Neuronal stem cell (in vitro differentiated cells): ENCODE measurements at regions not wholly inside any gene's neighbourhood (a gene's known extent, or its start where the extent isn't known, plus 50 kb on each side); places are given as distances from the start of the nearest gene placed in this dataset.

Source experiments
- DNase-seq: peaks from one replicate; pipeline ENCODE4 v3.0.0-alpha.2; 2013; ENCODE audit warnings: low spot score
- H2AFZ ChIP-seq: one replicate; pipeline ENCODE4 v1.6.1; 2013; ENCODE audit warnings: mild to moderate bottlenecking, low read length, inconsistent platforms
- H2AK5ac ChIP-seq: 2 replicates; pipeline ENCODE4 v1.6.1; 2013; ENCODE audit warnings: low read depth, mild to moderate bottlenecking, inconsistent platforms, low read length, moderate library complexity, mixed read lengths
- H2BK120ac ChIP-seq: 2 replicates; pipeline ENCODE4 v1.6.1; 2013; ENCODE audit warnings: low read depth, mild to moderate bottlenecking, inconsistent platforms, low read length, moderate library complexity, mixed read lengths
- H2BK12ac ChIP-seq: one replicate; pipeline ENCODE4 v1.6.1; 2013; ENCODE audit warnings: low read length, inconsistent platforms
- H2BK15ac ChIP-seq: 2 replicates; pipeline ENCODE4 v1.6.1; 2013; ENCODE audit warnings: mild to moderate bottlenecking, low read length, inconsistent platforms, mixed read lengths
- H2BK5ac ChIP-seq: one replicate; pipeline ENCODE4 v1.6.1; 2013; ENCODE audit warnings: inconsistent platforms, mild to moderate bottlenecking, low read length, moderate library complexity
- H3K14ac ChIP-seq: one replicate; pipeline ENCODE4 v1.6.1; 2013; ENCODE audit warnings: low read length, inconsistent platforms
- H3K18ac ChIP-seq: 2 replicates; pipeline ENCODE4 v1.6.1; 2013; ENCODE audit warnings: low read length, inconsistent platforms
- H3K23ac ChIP-seq: 2 replicates; pipeline ENCODE4 v1.6.1; 2013; ENCODE audit warnings: low read depth, mild to moderate bottlenecking, mixed read lengths, low read length, inconsistent platforms; ENCODE audit not compliant: poor library complexity
- H3K27ac ChIP-seq: replicated peaks from 3 replicates; pipeline ENCODE4 v1.5.1; 2013; ENCODE audit warnings: low read length, inconsistent platforms
- H3K27me3 ChIP-seq, 3 experiments: 2 replicates each; pipeline ENCODE4 v1.6.1; 2013; ENCODE audit warnings: low read length in 3 of 3, mild to moderate bottlenecking in 2 of 3, inconsistent platforms in 1 of 3, low read depth in 1 of 3, mixed read lengths in 1 of 3, moderate library complexity in 1 of 3; ENCODE audit not compliant: control insufficient read depth in 3 of 3, insufficient read depth in 3 of 3
- H3K36me3 ChIP-seq, 2 donors: replicated peaks in 1 of 2; 2 replicates each; pipeline ENCODE4 v1.6.1; 2013; ENCODE audit warnings: low read length in 2 of 2; ENCODE audit not compliant: control insufficient read depth in 2 of 2, insufficient read depth in 2 of 2
- H3K4ac ChIP-seq: 2 replicates; pipeline ENCODE4 v1.6.1; 2013; ENCODE audit warnings: inconsistent platforms, mild to moderate bottlenecking, low read length, moderate library complexity
- H3K4me1 ChIP-seq, 2 donors: 1 replicate in 1 of 2; 2 replicates in 1 of 2; pipeline ENCODE4 v1.6.1; 2013; ENCODE audit warnings: low read length in 2 of 2, low read depth in 1 of 2; ENCODE audit not compliant: control insufficient read depth in 2 of 2, insufficient read depth in 1 of 2
- H3K4me2 ChIP-seq: one replicate; pipeline ENCODE4 v1.6.1; 2013; ENCODE audit warnings: mild to moderate bottlenecking, low read length, inconsistent platforms; ENCODE audit not compliant: insufficient read depth, poor library complexity, severe bottlenecking
- H3K4me3 ChIP-seq, 2 donors: 2 replicates each; pipeline ENCODE4 v1.5.1; 2013; ENCODE audit warnings: low read length in 2 of 2, mild to moderate bottlenecking in 2 of 2, inconsistent platforms in 1 of 2, moderate library complexity in 1 of 2
- H3K79me1 ChIP-seq: one replicate; pipeline ENCODE4 v1.6.1; 2013; ENCODE audit warnings: low read depth, mild to moderate bottlenecking, inconsistent platforms, low read length, moderate library complexity
- H3K9ac ChIP-seq: one replicate; pipeline ENCODE4 v1.6.1; 2013; ENCODE audit warnings: mild to moderate bottlenecking, low read depth, low read length, inconsistent platforms; ENCODE audit not compliant: poor library complexity
- H3K9me3 ChIP-seq, 2 donors: replicated peaks in 1 of 2; 2 replicates each; pipeline versions ENCODE3 to v1.6.1; 2013; ENCODE audit warnings: low read length in 2 of 2, mild to moderate bottlenecking in 2 of 2, inconsistent platforms in 1 of 2, low read depth in 1 of 2, mixed read lengths in 1 of 2, moderate library complexity in 1 of 2; ENCODE audit not compliant: control insufficient read depth in 2 of 2, insufficient read depth in 1 of 2
- H4K8ac ChIP-seq: one replicate; pipeline ENCODE4 v1.6.1; 2013; ENCODE audit warnings: low read depth, mild to moderate bottlenecking, inconsistent platforms, low read length, moderate library complexity
- H4K91ac ChIP-seq: one replicate; pipeline ENCODE4 v1.6.1; 2013; ENCODE audit warnings: low read length, low read depth, mild to moderate bottlenecking, inconsistent platforms; ENCODE audit not compliant: poor library complexity
- WGBS, 2 donors: extraction: QIAGEN DNeasy Blood & Tissue Kit; methylation state at CpG; one replicate each; pipeline ENCODE4 v1.1.7; 2013; ENCODE audit warnings: missing lambda C conversion rate in 2 of 2, mixed read lengths in 1 of 2; ENCODE audit not compliant: insufficient read length in 2 of 2, insufficient replicate concordance in 1 of 2; ENCODE audit errors: extremely low coverage in 2 of 2; 5-methylcytosine and 5-hydroxymethylcytosine counted together

DNA sequence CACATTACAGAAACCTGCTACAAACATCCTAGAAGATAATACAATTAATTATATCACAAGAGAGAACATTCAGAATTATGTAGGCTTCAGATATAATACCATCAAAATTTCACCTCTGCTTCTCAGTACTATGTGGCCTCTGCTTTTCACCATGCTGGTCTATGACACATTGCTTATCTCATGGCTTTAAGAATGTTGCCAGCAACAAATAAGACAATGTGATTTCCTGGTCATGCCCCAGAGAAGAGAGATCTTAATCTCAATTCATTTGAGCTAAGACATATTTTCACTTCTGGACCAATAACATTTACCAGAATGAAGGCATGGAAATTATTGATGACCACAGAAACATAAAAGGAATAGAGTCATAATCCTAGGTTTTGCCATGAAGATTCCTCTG is 1233.4 kb upstream of the ADGRL3 start:
- no peaks in the 10 kb centered on the region for H3K27me3 ChIP-seq
- no peak overlapping the region for H3K9ac ChIP-seq
- no peaks in the 10 kb centered on the region for H3K4me1 ChIP-seq
- no peak overlapping the region for H2AK5ac ChIP-seq
- no peak for DNase-seq
- no peak overlapping the region for H2BK15ac ChIP-seq
- H3K23ac ChIP-seq: no peak overlapping the region
- H2BK12ac ChIP-seq: no peak overlapping the region
- H3K4me3 ChIP-seq: no peak overlapping the region
- H3K79me1 ChIP-seq: no peaks in the 10 kb centered on the region
- no peaks in the 10 kb centered on the region for H3K9me3 ChIP-seq
- no peak overlapping the region for H3K27ac ChIP-seq
- no peak overlapping the region for H4K8ac ChIP-seq
- no peak overlapping the region for H3K14ac ChIP-seq
- H2BK120ac ChIP-seq: no peak overlapping the region
- H3K4ac ChIP-seq: no peak overlapping the region
- no peak overlapping the region for H4K91ac ChIP-seq
- no peak overlapping the region for H3K4me2 ChIP-seq
- H2BK5ac ChIP-seq: no peak overlapping the region
- H3K18ac ChIP-seq: no peak overlapping the region
- H3K36me3 ChIP-seq: no peaks in the 10 kb centered on the region
- H2AFZ ChIP-seq: no peak overlapping the region

DNA sequence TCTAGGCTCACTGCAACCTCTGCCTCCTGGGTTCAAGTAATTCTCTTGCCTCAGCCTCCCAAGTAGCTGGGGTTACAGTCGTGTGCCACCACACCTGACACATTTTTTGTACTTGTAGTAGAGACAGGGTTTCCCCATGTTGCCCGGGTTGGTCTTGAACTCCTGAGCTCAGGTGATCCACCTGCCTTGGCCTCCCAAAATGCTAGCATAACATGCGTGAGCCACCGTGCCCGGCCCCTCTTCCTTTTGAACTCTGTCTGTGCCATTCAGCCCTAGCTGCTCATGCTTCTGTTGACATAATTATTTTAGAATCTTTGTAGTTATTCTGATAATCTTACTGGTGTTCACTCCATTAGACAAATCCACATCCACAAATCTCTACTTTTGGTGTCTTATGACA is 1231.3 kb upstream of the ADGRL3 start:
- Histone ChIP-seq H3K9ac (no peak overlapping the region), H2BK5ac (no peak overlapping the region), H3K14ac (no peak overlapping the region), H3K23ac (no peak overlapping the region), H3K4me3 (no peak overlapping the region), H3K4ac (no peak overlapping the region), H2BK12ac (no peak overlapping the region), H2BK15ac (no peak overlapping the region), H3K36me3 (no peaks in the 10 kb centered on the region), H3K4me2 (no peak overlapping the region), H3K27ac (no peak overlapping the region), H3K9me3 (no peaks in the 10 kb centered on the region), H3K79me1 (no peaks in the 10 kb centered on the region), H2BK120ac (no peak overlapping the region), H2AK5ac (no peak overlapping the region), H4K91ac (no peak overlapping the region), H3K27me3 (no peaks in the 10 kb centered on the region), H3K4me1 (no peaks in the 10 kb centered on the region), H2AFZ (no peak overlapping the region), H4K8ac (no peak overlapping the region), H3K18ac (no peak overlapping the region)
- WGBS, 2 donors: no CpG with 5 or more reads among the region's 5 CpGs
- no peak for DNase-seq

DNA sequence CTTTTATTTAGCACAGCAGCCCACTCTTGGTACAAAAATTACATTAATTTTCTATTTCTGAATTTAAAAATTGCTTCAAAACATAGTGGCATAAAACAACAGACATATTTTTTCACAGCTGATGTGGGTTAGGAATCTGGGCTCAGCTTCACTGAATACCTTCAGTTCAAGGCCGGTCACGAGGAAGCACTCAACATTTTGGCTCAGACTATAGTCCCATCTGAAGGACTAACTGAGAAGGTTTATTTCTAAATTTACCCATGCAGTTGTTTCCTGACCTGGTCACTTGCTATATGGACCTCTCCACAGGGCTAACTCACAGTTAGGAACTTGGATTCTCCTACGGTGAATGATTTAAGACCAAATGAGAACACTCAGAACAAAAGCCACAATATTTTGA is 1230.2 kb upstream of the ADGRL3 start:
- Histone ChIP-seq H3K36me3 (no peaks in the 10 kb centered on the region), H4K8ac (no peak overlapping the region), H4K91ac (no peak overlapping the region), H3K9ac (no peak overlapping the region), H2AFZ (no peak overlapping the region), H2BK5ac (no peak overlapping the region), H3K9me3 (no peaks in the 10 kb centered on the region), H3K27me3 (no peaks in the 10 kb centered on the region), H3K79me1 (no peaks in the 10 kb centered on the region), H2BK120ac (no peak overlapping the region), H3K4ac (no peak overlapping the region), H3K23ac (no peak overlapping the region), H2BK15ac (no peak overlapping the region), H3K18ac (no peak overlapping the region), H3K27ac (no peak overlapping the region), H3K4me3 (no peak overlapping the region), H3K4me1 (no peaks in the 10 kb centered on the region), H2AK5ac (no peak overlapping the region), H3K4me2 (no peak overlapping the region), H2BK12ac (no peak overlapping the region), H3K14ac (no peak overlapping the region)
- no peak for DNase-seq
- WGBS, 2 donors: no CpG with 5 or more reads among the region's 3 CpGs

DNA sequence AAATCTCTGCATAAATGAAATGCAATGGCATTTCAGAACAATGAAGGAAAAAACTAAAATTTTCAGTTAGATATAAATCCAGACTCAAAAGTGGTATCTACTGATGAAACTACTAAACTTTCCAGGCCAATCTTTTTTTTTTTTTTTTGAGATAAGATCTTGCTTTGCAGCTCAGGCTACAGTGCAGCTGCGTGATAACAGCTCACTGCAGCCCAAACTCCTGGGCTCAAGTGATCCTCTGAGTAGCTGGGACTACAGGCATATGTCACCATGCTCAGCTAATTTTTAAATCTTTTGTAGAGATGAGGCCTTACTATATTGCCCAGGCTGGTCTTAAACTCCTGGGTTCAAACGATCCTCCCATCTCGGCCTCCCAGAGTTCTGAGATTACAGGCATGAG is 1228.2 kb upstream of the ADGRL3 start:
- no peak overlapping the region for H3K18ac ChIP-seq
- H3K23ac ChIP-seq: no peak overlapping the region
- H4K91ac ChIP-seq: no peak overlapping the region
- H3K9me3 ChIP-seq: no peaks in the 10 kb centered on the region
- H3K4me2 ChIP-seq: no peak overlapping the region
- H2BK15ac ChIP-seq: no peak overlapping the region
- no peaks in the 10 kb centered on the region for H3K79me1 ChIP-seq
- no peak overlapping the region for H2BK120ac ChIP-seq
- H3K4ac ChIP-seq: no peak overlapping the region
- H2BK12ac ChIP-seq: no peak overlapping the region
- WGBS, 2 donors: no CpG with 5 or more reads among the region's 3 CpGs
- H3K14ac ChIP-seq: no peak overlapping the region
- DNase-seq: no peak
- H2BK5ac ChIP-seq: no peak overlapping the region
- no peak overlapping the region for H3K9ac ChIP-seq
- H3K4me3 ChIP-seq: no peak overlapping the region
- H2AK5ac ChIP-seq: no peak overlapping the region
- H3K36me3 ChIP-seq: no peaks in the 10 kb centered on the region
- no peak overlapping the region for H4K8ac ChIP-seq
- no peaks in the 10 kb centered on the region for H3K4me1 ChIP-seq
- no peak overlapping the region for H2AFZ ChIP-seq
- H3K27me3 ChIP-seq: no peaks in the 10 kb centered on the region
- no peak overlapping the region for H3K27ac ChIP-seq
